ENCODE measurements at regions not wholly inside any gene's neighbourhood (a gene's known extent, or its start where the extent isn't known, plus 50 kb on each side); places are given as distances from the start of the nearest gene placed in this dataset.

DNA sequence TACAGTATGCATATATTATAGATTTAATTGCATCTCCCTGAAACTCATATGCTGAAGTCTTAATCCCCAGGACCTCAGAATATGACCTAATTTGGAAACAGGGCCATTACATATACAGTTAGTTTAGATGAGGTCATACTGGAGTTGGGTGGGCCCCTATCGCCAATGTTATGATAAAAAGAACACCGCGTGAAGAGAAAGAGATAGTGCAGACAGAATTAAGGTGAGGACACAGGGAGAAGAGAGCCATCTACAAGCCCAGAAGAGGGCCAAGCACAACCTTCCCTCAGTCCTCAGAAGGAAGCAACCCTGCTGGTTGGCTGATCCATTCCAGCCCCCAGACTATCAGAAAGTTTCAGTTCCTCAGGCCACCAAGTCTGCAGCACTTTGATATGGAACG is 311.9 kb upstream of the RAB6C start:
- no peak for DNase-seq
- intact Hi-C loops (cut with DNase I; ENCODE audit: low total_unique reads) (no loop called here), in situ Hi-C loops (cut with MboI; ENCODE audit: low sequenced_read_pairs in 4 of 4) (no loop called here)
- no peak for TF ChIP-seq POLR2A (IDR thresholded peaks at IDR 0.05)
- TF ChIP-seq, protein P1, sequence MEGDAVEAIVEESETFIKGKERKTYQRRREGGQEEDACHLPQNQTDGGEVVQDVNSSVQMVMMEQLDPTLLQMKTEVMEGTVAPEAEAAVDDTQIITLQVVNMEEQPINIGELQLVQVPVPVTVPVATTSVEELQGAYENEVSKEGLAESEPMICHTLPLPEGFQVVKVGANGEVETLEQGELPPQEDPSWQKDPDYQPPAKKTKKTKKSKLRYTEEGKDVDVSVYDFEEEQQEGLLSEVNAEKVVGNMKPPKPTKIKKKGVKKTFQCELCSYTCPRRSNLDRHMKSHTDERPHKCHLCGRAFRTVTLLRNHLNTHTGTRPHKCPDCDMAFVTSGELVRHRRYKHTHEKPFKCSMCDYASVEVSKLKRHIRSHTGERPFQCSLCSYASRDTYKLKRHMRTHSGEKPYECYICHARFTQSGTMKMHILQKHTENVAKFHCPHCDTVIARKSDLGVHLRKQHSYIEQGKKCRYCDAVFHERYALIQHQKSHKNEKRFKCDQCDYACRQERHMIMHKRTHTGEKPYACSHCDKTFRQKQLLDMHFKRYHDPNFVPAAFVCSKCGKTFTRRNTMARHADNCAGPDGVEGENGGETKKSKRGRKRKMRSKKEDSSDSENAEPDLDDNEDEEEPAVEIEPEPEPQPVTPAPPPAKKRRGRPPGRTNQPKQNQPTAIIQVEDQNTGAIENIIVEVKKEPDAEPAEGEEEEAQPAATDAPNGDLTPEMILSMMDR (IDR thresholded peaks at IDR 0.05 in 4 of 5, conservative IDR thresholded peaks at IDR 0.05 in 1 of 5) = no peak
- Histone ChIP-seq H3K4me1 (no peaks in the 10 kb centered on the region), H3K27ac (no peak overlapping the region), H3K36me3 (no peaks in the 10 kb centered on the region), H3K9me3 (no peaks in the 10 kb centered on the region), H3K4me3 (no peak overlapping the region), H3K27me3 (no peaks in the 10 kb centered on the region)
- no peak for ATAC-seq

DNA sequence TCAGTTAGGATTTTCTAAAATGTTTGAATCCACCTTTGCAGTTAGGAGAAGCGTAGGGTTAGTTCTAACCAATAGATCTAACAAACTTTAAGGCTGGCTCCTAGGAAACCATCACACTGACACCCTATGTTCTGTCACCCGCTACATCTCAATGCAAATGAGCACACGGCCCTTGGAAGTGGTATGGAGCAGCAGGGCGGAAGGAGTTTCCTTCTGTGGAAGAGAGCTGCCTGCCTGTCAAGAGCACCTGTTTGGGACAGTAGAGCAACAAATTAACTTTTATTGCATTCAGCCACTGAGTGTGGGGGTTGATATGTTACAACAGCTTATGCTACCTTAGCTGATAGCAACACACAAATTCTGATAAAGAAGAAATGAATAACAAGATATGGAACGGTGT is 306.9 kb upstream of the RAB6C start:
- ATAC-seq = no peak
- no peaks in the 10 kb centered on the region for H3K9me3 ChIP-seq
- intact Hi-C loops (cut with DNase I; ENCODE audit: low total_unique reads) (no loop called here), in situ Hi-C loops (cut with MboI; ENCODE audit: low sequenced_read_pairs in 4 of 4) (no loop called here)
- no peaks in the 10 kb centered on the region for H3K27me3 ChIP-seq
- no peaks in the 10 kb centered on the region for H3K4me1 ChIP-seq
- DNase-seq = no peak
- no peak for TF ChIP-seq POLR2A (IDR thresholded peaks at IDR 0.05)
- TF ChIP-seq, protein P1 (IDR thresholded peaks at IDR 0.05 in 4 of 5, conservative IDR thresholded peaks at IDR 0.05 in 1 of 5) = no peak
- H3K4me3 ChIP-seq = no peak overlapping the region
- no peak overlapping the region for H3K27ac ChIP-seq
- no peaks in the 10 kb centered on the region for H3K36me3 ChIP-seq

DNA sequence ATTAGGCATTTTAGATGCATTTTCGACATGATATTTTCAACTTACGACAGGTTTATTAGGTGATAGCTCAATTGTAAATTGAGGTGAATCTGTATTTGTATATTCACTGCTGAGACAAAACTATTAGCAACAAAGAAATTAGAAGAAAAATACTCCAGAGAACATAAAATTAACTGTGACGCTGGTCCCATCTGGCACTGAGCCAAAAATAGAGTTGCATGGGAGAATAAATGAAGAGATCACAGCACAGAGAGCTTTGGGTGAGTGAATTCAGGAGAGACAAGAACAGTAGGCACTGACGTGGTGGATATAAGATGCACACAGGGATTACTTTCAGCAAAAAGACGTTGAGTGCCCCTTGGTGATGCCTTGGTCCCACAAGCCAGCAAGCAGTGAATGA is 306.2 kb upstream of the RAB6C start:
- no peak for ATAC-seq

DNA sequence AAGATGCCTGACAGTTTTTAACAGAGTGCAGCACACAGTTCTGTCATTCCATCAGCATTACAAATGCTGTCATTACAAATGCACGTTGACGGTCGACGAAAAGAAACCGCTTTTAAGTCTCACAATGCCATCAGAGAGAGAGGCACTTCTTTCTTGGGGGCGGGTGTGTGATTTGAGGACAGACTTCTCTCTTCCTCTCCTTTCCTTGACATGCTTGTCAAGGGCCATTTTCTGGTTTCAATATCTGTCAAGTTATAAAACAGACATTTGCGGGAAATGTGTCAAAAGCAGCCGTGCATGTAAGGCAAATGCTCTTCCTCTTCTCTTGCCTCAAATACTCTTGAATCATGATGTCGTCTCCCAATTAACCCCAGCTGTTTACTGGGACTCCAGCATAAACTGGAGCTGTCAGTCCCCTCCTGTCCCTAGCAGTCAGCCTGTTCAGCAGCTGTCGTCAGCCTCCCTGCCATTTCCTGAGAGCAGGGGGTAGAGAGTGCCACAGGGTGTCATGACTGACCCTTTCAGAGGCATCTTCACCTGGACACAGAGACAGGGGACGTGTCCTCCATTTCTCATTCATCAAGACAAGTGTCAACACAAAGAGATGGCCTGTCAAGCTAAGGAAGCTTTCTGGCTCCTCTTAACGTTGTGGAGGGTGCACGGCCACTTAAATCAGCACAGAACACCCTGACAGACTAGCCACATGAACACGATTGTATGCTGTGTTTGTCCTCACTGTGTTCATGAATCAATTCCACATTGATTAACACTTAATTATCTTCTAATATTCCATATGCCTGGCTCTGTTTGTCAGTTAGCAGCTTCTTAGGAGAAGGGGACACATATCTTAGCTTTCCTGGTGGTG is 305.4 kb upstream of the RAB6C start:
- Histone ChIP-seq H3K27me3 (no peaks in the 10 kb centered on the region), H3K4me1 (no peaks in the 10 kb centered on the region), H3K27ac (no peak overlapping the region), H3K9me3 (no peaks in the 10 kb centered on the region), H3K36me3 (no peaks in the 10 kb centered on the region), H3K4me3 (no peak overlapping the region)
- ATAC-seq = no peak
- intact Hi-C loops (cut with DNase I; ENCODE audit: low total_unique reads) (no loop called here), in situ Hi-C loops (cut with MboI; ENCODE audit: low sequenced_read_pairs in 4 of 4) (no loop called here)
- DNase-seq = no peak
- TF ChIP-seq POLR2A (IDR thresholded peaks at IDR 0.05) = no peak
- TF ChIP-seq, protein P1 (IDR thresholded peaks at IDR 0.05 in 4 of 5, conservative IDR thresholded peaks at IDR 0.05 in 1 of 5) = no peak

More for the DNA sequence above, 306.2 kb upstream of the RAB6C start:
- no peaks in the 10 kb centered on the region for H3K4me1 ChIP-seq
- DNase-seq = no peak
- H3K27me3 ChIP-seq = no peaks in the 10 kb centered on the region
- TF ChIP-seq POLR2A (IDR thresholded peaks at IDR 0.05) = no peak
- TF ChIP-seq, protein P1 (IDR thresholded peaks at IDR 0.05 in 4 of 5, conservative IDR thresholded peaks at IDR 0.05 in 1 of 5) = no peak
- intact Hi-C loops (cut with DNase I; ENCODE audit: low total_unique reads) = no loop called here
- no peaks in the 10 kb centered on the region for H3K36me3 ChIP-seq
- H3K4me3 ChIP-seq = no peak overlapping the region
- no peaks in the 10 kb centered on the region for H3K9me3 ChIP-seq
- no peak overlapping the region for H3K27ac ChIP-seq
- in situ Hi-C loops (cut with MboI; ENCODE audit: low sequenced_read_pairs in 4 of 4) = no loop called here
